ENCODE measurements at regions not wholly inside any gene's neighbourhood (a gene's known extent, or its start where the extent isn't known, plus 50 kb on each side); places are given as distances from the start of the nearest gene placed in this dataset.

- no peaks in the 10 kb centered on the region for H3K9me3 ChIP-seq (ENCODE audit: severe bottlenecking)
- no peak for DNase-seq (ENCODE audit: low spot score)
- no peak overlapping the region for H3K4me3 ChIP-seq (ENCODE audit: severe bottlenecking)
- H3K4me1 ChIP-seq (ENCODE audit: insufficient read depth, poor library complexity, severe bottlenecking): no peaks in the 10 kb centered on the region
- H3K27ac ChIP-seq (ENCODE audit: poor library complexity, severe bottlenecking): no peak overlapping the region
- no peaks in the 10 kb centered on the region for H3K27me3 ChIP-seq (ENCODE audit: insufficient read depth, poor library complexity, severe bottlenecking)
- TF ChIP-seq CTCF (IDR thresholded peaks at IDR 0.05; ENCODE audit: poor library complexity, severe bottlenecking): no peak
- ATAC-seq (ENCODE audit: low read depth): no peak
- no peaks in the 10 kb centered on the region for H3K36me3 ChIP-seq (ENCODE audit: low read depth)
Observed at GRCh38 chr9:26597542-26598149, 295.0 kb downstream of the CAAP1 start.

- Histone ChIP-seq H3K27ac (ENCODE audit: poor library complexity, severe bottlenecking) (no peak overlapping the region), H3K4me1 (ENCODE audit: insufficient read depth, poor library complexity, severe bottlenecking) (no peaks in the 10 kb centered on the region), H3K4me3 (ENCODE audit: severe bottlenecking) (no peak overlapping the region), H3K9me3 (ENCODE audit: severe bottlenecking) (no peaks in the 10 kb centered on the region), H3K36me3 (ENCODE audit: low read depth) (no peaks in the 10 kb centered on the region), H3K27me3 (ENCODE audit: insufficient read depth, poor library complexity, severe bottlenecking) (no peaks in the 10 kb centered on the region)
- no peak for ATAC-seq (ENCODE audit: low read depth)
- no peak for DNase-seq (ENCODE audit: low spot score)
- no peak for TF ChIP-seq CTCF (IDR thresholded peaks at IDR 0.05; ENCODE audit: poor library complexity, severe bottlenecking)
Observed at GRCh38 chr9:26579056-26579455, 313.5 kb downstream of the CAAP1 start.

- DNase-seq (ENCODE audit: low spot score) (no peak), ATAC-seq (ENCODE audit: low read depth) (no peak)
- H3K4me3 ChIP-seq (ENCODE audit: severe bottlenecking): no peak overlapping the region
- H3K9me3 ChIP-seq (ENCODE audit: severe bottlenecking): no peaks in the 10 kb centered on the region
- no peak overlapping the region for H3K27ac ChIP-seq (ENCODE audit: poor library complexity, severe bottlenecking)
- TF ChIP-seq CTCF (IDR thresholded peaks at IDR 0.05; ENCODE audit: poor library complexity, severe bottlenecking): no peak
- H3K4me1 ChIP-seq (ENCODE audit: insufficient read depth, poor library complexity, severe bottlenecking): no peaks in the 10 kb centered on the region
- H3K27me3 ChIP-seq (ENCODE audit: insufficient read depth, poor library complexity, severe bottlenecking): no peaks in the 10 kb centered on the region
- H3K36me3 ChIP-seq (ENCODE audit: low read depth): no peaks in the 10 kb centered on the region
Observed at GRCh38 chr9:26574898-26575440, 317.6 kb downstream of the CAAP1 start.

- Histone ChIP-seq H3K4me3 (ENCODE audit: severe bottlenecking) (no peak overlapping the region), H3K36me3 (ENCODE audit: low read depth) (no peaks in the 10 kb centered on the region), H3K27ac (ENCODE audit: poor library complexity, severe bottlenecking) (no peak overlapping the region), H3K4me1 (ENCODE audit: insufficient read depth, poor library complexity, severe bottlenecking) (no peaks in the 10 kb centered on the region), H3K9me3 (ENCODE audit: severe bottlenecking) (no peaks in the 10 kb centered on the region), H3K27me3 (ENCODE audit: insufficient read depth, poor library complexity, severe bottlenecking) (no peaks in the 10 kb centered on the region)
- TF ChIP-seq CTCF (IDR thresholded peaks at IDR 0.05; ENCODE audit: poor library complexity, severe bottlenecking): no peak
- DNase-seq (ENCODE audit: low spot score) (no peak), ATAC-seq (ENCODE audit: low read depth) (no peak)
Observed at GRCh38 chr9:26574256-26574655, 318.3 kb downstream of the CAAP1 start.

- no peak for DNase-seq (ENCODE audit: low spot score)
- no peak overlapping the region for H3K27ac ChIP-seq (ENCODE audit: poor library complexity, severe bottlenecking)
- H3K4me1 ChIP-seq (ENCODE audit: insufficient read depth, poor library complexity, severe bottlenecking): no peaks in the 10 kb centered on the region
- H3K36me3 ChIP-seq (ENCODE audit: low read depth): no peaks in the 10 kb centered on the region
- no peaks in the 10 kb centered on the region for H3K9me3 ChIP-seq (ENCODE audit: severe bottlenecking)
- no peak for TF ChIP-seq CTCF (IDR thresholded peaks at IDR 0.05; ENCODE audit: poor library complexity, severe bottlenecking)
- no peaks in the 10 kb centered on the region for H3K27me3 ChIP-seq (ENCODE audit: insufficient read depth, poor library complexity, severe bottlenecking)
- H3K4me3 ChIP-seq (ENCODE audit: severe bottlenecking): no peak overlapping the region
- ATAC-seq (ENCODE audit: low read depth): no peak
Observed at GRCh38 chr9:26567976-26568375, 324.6 kb downstream of the CAAP1 start.

All from RWPE2 (cell line).